GM23338 (cell line): ENCODE measurements at regions not wholly inside any gene's neighbourhood (a gene's known extent, or its start where the extent isn't known, plus 50 kb on each side); places are given as distances from the start of the nearest gene placed in this dataset.

Experiments
- ATAC-seq: fragments of 200-7000 bp; cut with Tn5 transposase; 3 replicates; pipeline ENCODE4 v1.9.1; 2020
- DNase-seq: peaks from one replicate; pipeline ENCODE4 v3.0.0-alpha.2; 2015; ENCODE audit warnings: low spot score
- H2AFZ ChIP-seq: fragments of 200-600 bp; sonication (generic); 2 replicates; pipeline ENCODE4 v1.8.0; 2016; ENCODE audit warnings: antibody characterized with exemption, mild to moderate bottlenecking, moderate library complexity
- H3F3A ChIP-seq: fragments of 200-600 bp; sonication (generic); replicated peaks from 2 replicates; pipeline ENCODE4 v1.8.0; 2017; ENCODE audit warnings: antibody characterized with exemption, mixed run types, low read depth
- H3K27ac ChIP-seq: fragments of 200-600 bp; sonication (generic); 2 replicates; pipeline ENCODE4 v1.6.1; 2016; ENCODE audit warnings: low read depth
- H3K27me3 ChIP-seq: fragments of 200-600 bp; sonication (generic); 2 replicates; pipeline ENCODE4 v1.8.0; 2016; ENCODE audit warnings: mild to moderate bottlenecking, mixed run types, moderate library complexity; ENCODE audit not compliant: insufficient read depth
- H3K36me3 ChIP-seq: fragments of 200-600 bp; sonication (generic); 2 replicates; pipeline ENCODE4 v1.8.0; 2016; ENCODE audit warnings: mild to moderate bottlenecking; ENCODE audit not compliant: insufficient read depth
- H3K4me1 ChIP-seq: fragments of 200-600 bp; sonication (generic); 2 replicates; pipeline ENCODE4 v1.8.0; 2016; ENCODE audit warnings: mild to moderate bottlenecking, moderate library complexity; ENCODE audit not compliant: insufficient read depth
- H3K4me2 ChIP-seq: fragments of 200-600 bp; sonication (generic); 2 replicates; pipeline ENCODE4 v1.7.1; 2017; ENCODE audit warnings: mixed run types
- H3K4me3 ChIP-seq: fragments of 200-600 bp; sonication (generic); 2 replicates; pipeline ENCODE4 v1.6.1; 2016; ENCODE audit warnings: mixed run types
- H3K79me2 ChIP-seq: fragments of 200-600 bp; sonication (generic); replicated peaks from 2 replicates; pipeline ENCODE4 v1.8.0; 2017; ENCODE audit warnings: mild to moderate bottlenecking; ENCODE audit not compliant: insufficient read depth
- H3K9me2 ChIP-seq: fragments of 200-600 bp; sonication (generic); 2 replicates; pipeline ENCODE4 v1.8.0; 2017; ENCODE audit not compliant: insufficient read depth
- H4K20me1 ChIP-seq: fragments of 200-600 bp; sonication (generic); replicated peaks from 2 replicates; pipeline ENCODE4 v1.8.0; 2017; ENCODE audit warnings: mild to moderate bottlenecking; ENCODE audit not compliant: insufficient read depth
- H3K27ac Mint-ChIP-seq: 2 replicates; pipeline ENCODE4 v1.8.0; 2020; ENCODE audit warnings: inconsistent platforms, mild to moderate bottlenecking, moderate library complexity, mixed read lengths
- H3K27me3 Mint-ChIP-seq: 3 replicates; pipeline ENCODE4 v1.8.0; 2022; ENCODE audit warnings: low read depth, mild to moderate bottlenecking, moderate library complexity, mixed read lengths, inconsistent platforms; ENCODE audit not compliant: insufficient read depth, poor library complexity
- H3K36me3 Mint-ChIP-seq: 3 replicates; pipeline ENCODE4 v1.8.0; 2021; ENCODE audit warnings: low read depth, mild to moderate bottlenecking, inconsistent platforms, moderate library complexity, mixed read lengths
- H3K4me1 Mint-ChIP-seq: 3 replicates; pipeline ENCODE4 v1.8.0; 2020; ENCODE audit warnings: mild to moderate bottlenecking, inconsistent platforms, mixed read lengths
- H3K4me3 Mint-ChIP-seq: 3 replicates; pipeline ENCODE4 v1.8.0; 2021; ENCODE audit warnings: moderate library complexity, mild to moderate bottlenecking, inconsistent platforms, mixed read lengths
- H3K9me3 Mint-ChIP-seq: 3 replicates; pipeline ENCODE4 v1.8.0; 2020; ENCODE audit warnings: moderate library complexity, mild to moderate bottlenecking, inconsistent platforms, mixed read lengths
- CREB1 ChIP-seq: fragments of 250-450 bp; sonication (Bioruptor Pico); IDR thresholded peaks from 2 replicates; pipeline ENCODE4 v1.5.0; 2020; ENCODE audit warnings: low read depth, mild to moderate bottlenecking, moderate library complexity
- CTCF ChIP-seq, 2 experiments: fragments of 200-600 bp in 1 of 2; sonication (generic) in 1 of 2; conservative IDR thresholded peaks; 2 replicates each; pipeline versions ENCODE4 v1.5.1 to v1.6.1; 2016 to 2017; ENCODE audit warnings: antibody characterized with exemption in 2 of 2, low read depth in 2 of 2, mild to moderate bottlenecking in 2 of 2, moderate library complexity in 1 of 2
- ETS1 ChIP-seq: IDR thresholded peaks from 2 replicates; pipeline ENCODE4 v1.6.1; 2016; ENCODE audit warnings: antibody characterized with exemption
- EZH2 ChIP-seq: fragments of 200-600 bp; sonication (generic); IDR thresholded peaks from one replicate; pipeline ENCODE4 v1.8.0; 2017; ENCODE audit warnings: antibody characterized with exemption, mild to moderate bottlenecking, low read depth; ENCODE audit not compliant: unreplicated experiment
- EZH2phosphoT487 ChIP-seq: fragments of 200-600 bp; sonication (generic); IDR thresholded peaks from one replicate; pipeline ENCODE4 v1.8.1; 2018; ENCODE audit warnings: antibody characterized with exemption; ENCODE audit not compliant: unreplicated experiment
- JUNB ChIP-seq: IDR thresholded peaks from one replicate; pipeline ENCODE4 v1.6.1; 2016; ENCODE audit warnings: antibody characterized with exemption; ENCODE audit not compliant: unreplicated experiment
- NANOG ChIP-seq: IDR thresholded peaks from 2 replicates; pipeline ENCODE4 v1.6.1; 2016; ENCODE audit warnings: antibody characterized with exemption, borderline replicate concordance
- POLR2AphosphoS5 ChIP-seq: IDR thresholded peaks from 2 replicates; pipeline ENCODE4 v1.6.1; 2016; ENCODE audit warnings: antibody characterized with exemption, low read depth
- REST ChIP-seq: IDR thresholded peaks from one replicate; pipeline ENCODE4 v1.6.1; 2018; ENCODE audit warnings: antibody characterized with exemption; ENCODE audit not compliant: unreplicated experiment
- STAT1 ChIP-seq: IDR thresholded peaks from one replicate; pipeline ENCODE4 v1.6.1; 2016; ENCODE audit warnings: antibody characterized with exemption; ENCODE audit not compliant: unreplicated experiment
- ZNF114 ChIP-seq: fragments of 250-450 bp; sonication (Bioruptor Pico); IDR thresholded peaks from 2 replicates; pipeline ENCODE4 v1.5.0; 2020; ENCODE audit warnings: mild to moderate bottlenecking, moderate library complexity
- ZNF331 ChIP-seq: fragments of 250-450 bp; sonication (Bioruptor Pico); IDR thresholded peaks from 2 replicates; pipeline ENCODE4 v1.5.0; 2020; ENCODE audit warnings: low read depth, mild to moderate bottlenecking, moderate library complexity

GRCh38 chr5:6056280-6056679, 322.1 kb downstream of the MED10 start (continued):
- TF ChIP-seq REST (no peak), CREB1 (CRISPR knock-in tag) (no peak), ZNF114 (CRISPR knock-in tag) (no peak), CTCF (conservative IDR thresholded peaks at IDR 0.05; ENCODE audit: low read depth in 2 of 2) (no peak), EZH2phosphoT487 (no peak), POLR2AphosphoS5 (no peak), ETS1 (no peak), STAT1 (no peak), EZH2 (no peak), ZNF331 (no peak)

GRCh38 chr5:6049662-6050061, 328.7 kb downstream of the MED10 start:
- DNase-seq (no peak), ATAC-seq (no peak)
- no peak overlapping the region for H2AFZ ChIP-seq
- Mint-ChIP-seq H3K27me3 (peaks cover 2% of the 10 kb centered on the region), H3K27ac (no peak overlapping the region), H3K4me3 (no peak overlapping the region), H3K9me3 (no peaks in the 10 kb centered on the region; the same call in 2 of the 3 replicates), H3K4me1 (no peaks in the 10 kb centered on the region; the same call in 1 of the 3 replicates), H3K36me3 (no peaks in the 10 kb centered on the region)
- H3K9me2 ChIP-seq: no peaks in the 10 kb centered on the region; the same call in 1 of the 2 replicates
- no peaks in the 10 kb centered on the region for H4K20me1 ChIP-seq
- H3K4me3 ChIP-seq: no peak overlapping the region
- no peaks in the 10 kb centered on the region for H3K36me3 ChIP-seq
- no peak overlapping the region for H3K27ac ChIP-seq
- H3K4me2 ChIP-seq: no peak overlapping the region
- no peaks in the 10 kb centered on the region for H3K79me2 ChIP-seq
- no peaks in the 10 kb centered on the region for H3F3A ChIP-seq
- no peaks in the 10 kb centered on the region for H3K27me3 ChIP-seq
- H3K4me1 ChIP-seq: no peaks in the 10 kb centered on the region; the same call in 1 of the 2 replicates
- TF ChIP-seq JUNB (no peak), CTCF (conservative IDR thresholded peaks at IDR 0.05; ENCODE audit: low read depth in 2 of 2) (no peak), EZH2 (no peak), NANOG (no peak), REST (no peak)
